Keratinocyte (primary cell): ENCODE measurements at regions not wholly inside any gene's neighbourhood (a gene's known extent, or its start where the extent isn't known, plus 50 kb on each side); places are given as distances from the start of the nearest gene placed in this dataset.

Experiments used
- CTCF ChIP-seq, 3 experiments: IDR thresholded peaks in 1 of 3; conservative IDR thresholded peaks in 1 of 3; optimal IDR thresholded peaks in 1 of 3; 2 replicates in 2 of 3; 3 replicates in 1 of 3; pipeline versions ENCODE3 to v1.5.1; 2011; ENCODE audit warnings: low read length in 3 of 3, mild to moderate bottlenecking in 3 of 3, moderate library complexity in 2 of 3, control low read depth in 1 of 3, inconsistent platforms in 1 of 3; ENCODE audit not compliant: insufficient read depth in 2 of 3; ENCODE audit errors: extremely low read depth in 1 of 3
- EZH2 ChIP-seq: IDR thresholded peaks from one replicate; pipeline ENCODE4 v1.6.1; 2012; ENCODE audit warnings: inconsistent platforms, mild to moderate bottlenecking, low read length, moderate library complexity

GRCh38 chr2:58664523-58665151, 423.5 kb upstream of the FANCL start:
- no peak for TF ChIP-seq CTCF (optimal IDR thresholded peaks at IDR 0.05 in 1 of 3, IDR thresholded peaks at IDR 0.05 in 1 of 3, conservative IDR thresholded peaks at IDR 0.05 in 1 of 3; ENCODE audit: extremely low read depth in 1 of 3, insufficient read depth in 2 of 3, low read length in 3 of 3)
- no peak for TF ChIP-seq EZH2
